HCT116 (cell line): ENCODE measurements at regions not wholly inside any gene's neighbourhood (a gene's known extent, or its start where the extent isn't known, plus 50 kb on each side); places are given as distances from the start of the nearest gene placed in this dataset.

Experiments used
- ATAC-seq: fragments of 200-7000 bp; cut with Tn5 transposase; 2 replicates; pipeline ENCODE4 v1.9.1; 2020; ENCODE audit warnings: mild to moderate bottlenecking, moderate library complexity
- BruUV-seq: library from RNA; stranded (reverse); fragments of 400-500 nt; replicated peaks from 2 replicates; lab custom pipeline; 2021; lab: Mats Ljungman, UMichigan
- CTCF ChIA-PET: fragments of 300-600 bp; sonication (Branson Sonifier 250); formaldehyde crosslinking; loops from one replicate; lab custom pipeline; 2021; ENCODE audit warnings: antibody characterized with exemption; lab: Charles Lee
- POLR2A ChIA-PET: fragments of 300-600, 350-600 bp; sonication (Branson Sonifier 250); formaldehyde crosslinking; loops from one replicate; lab custom pipeline; 2021; ENCODE audit warnings: antibody characterized with exemption; lab: Charles Lee
- RAD21 ChIA-PET, 2 experiments: fragments of 300-600 bp; sonication (Branson Sonifier 250); formaldehyde crosslinking; loops; one replicate each; lab custom pipeline; 2023; ENCODE audit warnings: low total read pairs in 2 of 2; ENCODE audit not compliant: uncharacterized antibody in 2 of 2, unreplicated experiment in 2 of 2, low non-redundant PET in 1 of 2; lab: Charles Lee
- DNase-seq: peaks from one replicate; pipeline ENCODE4 v3.0.0-alpha.2; 2010; ENCODE audit warnings: low read depth, low spot score
- H2AFZ ChIP-seq: fragments of 200-600 bp; shearing (Covaris generic), sonication (generic); 2 replicates; pipeline ENCODE4 v1.6.1; 2017; ENCODE audit warnings: low read depth, mixed run types, mixed read lengths, antibody characterized with exemption, low read length; ENCODE audit not compliant: poor library complexity, severe bottlenecking
- H3K27ac ChIP-seq: 2 replicates; pipeline ENCODE4 v1.5.1; 2012; ENCODE audit warnings: low read depth, low read length
- H3K27me3 ChIP-seq: fragments of 200-600 bp; sonication (generic); 2 replicates; pipeline ENCODE4 v1.6.1; 2016; ENCODE audit warnings: mixed run types, low read length, mixed read lengths; ENCODE audit not compliant: insufficient read depth
- H3K36me3 ChIP-seq, 2 experiments: fragments of 200-500 bp in 1 of 2; fragments of 200-600 bp in 1 of 2; sonication (Bioruptor generic) in 1 of 2; sonication (generic) in 1 of 2; 2 replicates each; pipeline versions ENCODE4 v1.5.1 to v1.6.1; 2014 to 2016; ENCODE audit warnings: low read length in 2 of 2, inconsistent platforms in 1 of 2, mixed read lengths in 1 of 2, mixed run types in 1 of 2; ENCODE audit not compliant: insufficient read depth in 2 of 2, control insufficient read depth in 1 of 2
- H3K4me1 ChIP-seq, 2 experiments: fragments of 200-600 bp in 1 of 2; sonication (generic) in 1 of 2; 2 replicates each; pipeline versions ENCODE4 v1.5.1 to v1.6.1; 2012 to 2017; ENCODE audit warnings: low read length in 2 of 2, inconsistent platforms in 1 of 2, mild to moderate bottlenecking in 1 of 2, mixed read lengths in 1 of 2, mixed run types in 1 of 2, moderate library complexity in 1 of 2; ENCODE audit not compliant: insufficient read depth in 2 of 2, control insufficient read depth in 1 of 2
- H3K4me2 ChIP-seq: fragments of 200-600 bp; sonication (generic); 2 replicates; pipeline ENCODE4 v1.6.1; 2017; ENCODE audit warnings: mixed run types, low read length, mixed read lengths
- H3K4me3 ChIP-seq, 2 experiments: fragments of 200-600 bp in 1 of 2; sonication (generic) in 1 of 2; replicated peaks in 1 of 2; 2 replicates each; pipeline ENCODE4 v1.5.1; 2011 to 2016; ENCODE audit warnings: low read length in 2 of 2, control low read depth in 1 of 2, low read depth in 1 of 2, mild to moderate bottlenecking in 1 of 2, mixed read lengths in 1 of 2, mixed run types in 1 of 2
- H3K79me2 ChIP-seq: fragments of 200-600 bp; sonication (generic); 2 replicates; pipeline ENCODE4 v1.6.1; 2017; ENCODE audit warnings: mild to moderate bottlenecking, mixed run types, low read length, moderate library complexity, mixed read lengths; ENCODE audit not compliant: insufficient read depth
- H3K9ac ChIP-seq: fragments of 200-600 bp; sonication (generic); 2 replicates; pipeline ENCODE4 v1.6.1; 2016; ENCODE audit warnings: low read length, mixed read lengths
- H3K9me2 ChIP-seq: fragments of 200-600 bp; sonication (generic), shearing (Covaris generic); 2 replicates; pipeline ENCODE4 v1.6.1; 2017; ENCODE audit warnings: mixed run types, mild to moderate bottlenecking, moderate library complexity; ENCODE audit not compliant: insufficient read depth
- H3K9me3 ChIP-seq, 2 experiments: fragments of 200-500 bp in 1 of 2; fragments of 200-600 bp in 1 of 2; sonication (Bioruptor generic) in 1 of 2; sonication (generic) in 1 of 2; 2 replicates each; pipeline ENCODE4 v1.6.1; 2014 to 2017; ENCODE audit warnings: low read length in 2 of 2, mixed read lengths in 2 of 2, inconsistent platforms in 1 of 2, low read depth in 1 of 2, mild to moderate bottlenecking in 1 of 2, mixed run types in 1 of 2, moderate library complexity in 1 of 2; ENCODE audit not compliant: control insufficient read depth in 1 of 2, insufficient read depth in 1 of 2
- H4K20me1 ChIP-seq: fragments of 200-600 bp; sonication (generic), shearing (Covaris generic); 2 replicates; pipeline ENCODE4 v1.6.1; 2017; ENCODE audit warnings: mixed run types, mild to moderate bottlenecking, moderate library complexity; ENCODE audit not compliant: insufficient read depth
- CBX3 ChIP-seq: IDR thresholded peaks from 2 replicates; pipeline ENCODE4 v1.6.1; 2012; ENCODE audit warnings: low read depth
- CEBPB ChIP-seq: IDR thresholded peaks from 2 replicates; pipeline ENCODE4 v1.6.1; 2012; ENCODE audit warnings: low read depth
- EZH2phosphoT487 ChIP-seq: fragments of 200-600 bp; IDR thresholded peaks from 2 replicates; pipeline ENCODE4 v1.6.1; 2018; ENCODE audit warnings: antibody characterized with exemption, borderline replicate concordance
- RAD21 ChIP-seq: IDR thresholded peaks from 2 replicates; pipeline ENCODE4 v1.6.1; 2012; ENCODE audit warnings: low read depth, mild to moderate bottlenecking
- SIN3A ChIP-seq: IDR thresholded peaks from 2 replicates; pipeline ENCODE4 v1.6.1; 2012; ENCODE audit warnings: low read depth
- TCF7L2 ChIP-seq: IDR thresholded peaks from 2 replicates; pipeline ENCODE4 v1.7.0; 2011; ENCODE audit warnings: borderline replicate concordance, inconsistent platforms; ENCODE audit not compliant: insufficient read depth, insufficient read length; ENCODE audit errors: extremely low read depth
- ZNF274 ChIP-seq: fragments of 200-500 bp; sonication (Bioruptor generic); IDR thresholded peaks from 2 replicates; pipeline ENCODE4 v1.6.1; 2014; ENCODE audit warnings: mild to moderate bottlenecking, low read depth, low read length, inconsistent platforms
- intact Hi-C: fragments of 100-400 bp; cut with micrococcal nuclease; formaldehyde crosslinking; loops from 2 replicates; pipeline ENCODE4 v1.10.0; 2022
- TF ChIP-seq, protein P1 (sequence below), 3 experiments: fragments of 200-600 bp in 1 of 3; sonication (generic) in 1 of 3; IDR thresholded peaks in 2 of 3; conservative IDR thresholded peaks in 1 of 3; 2 replicates each; pipeline ENCODE4 v1.5.1; 2012 to 2017; ENCODE audit warnings: low read depth in 2 of 3, low read length in 2 of 3, antibody characterized with exemption in 1 of 3, borderline replicate concordance in 1 of 3, control low read depth in 1 of 3, mild to moderate bottlenecking in 1 of 3, mixed read lengths in 1 of 3, mixed run types in 1 of 3, moderate library complexity in 1 of 3; ENCODE audit not compliant: insufficient read depth in 1 of 3
- TF ChIP-seq, protein P2 (sequence below): IDR thresholded peaks from 2 replicates; pipeline ENCODE4 v1.6.1; 2011; ENCODE audit warnings: mild to moderate bottlenecking, low read length, moderate library complexity; ENCODE audit not compliant: insufficient replicate concordance; ENCODE audit errors: extremely low read depth

GRCh38 chr17:68740555-68741447 is 139.6 kb upstream of the FAM20A start:
- H2AFZ ChIP-seq = peak overlapping the region; percentile 81
- intact Hi-C loops = no loop called here
- DNase-seq (no peak), ATAC-seq (peak; percentile 95)
- H3K4me1 ChIP-seq = peaks cover 0 to 2% of the 10 kb centered on the region in 2 experiments; a peak in 1 of 4 replicates
- H3K79me2 ChIP-seq = no peaks in the 10 kb centered on the region
- H3K9me2 ChIP-seq = no peaks in the 10 kb centered on the region
- no TSS peak for BruUV-seq
- H3K9ac ChIP-seq = no peak overlapping the region
- peak overlapping the region; percentile 10; the same call in 1 of the 2 replicates for H3K4me2 ChIP-seq
- no peaks in the 10 kb centered on the region for H3K9me3 ChIP-seq
- ChIA-PET CTCF (interaction anchor here (1.0 to 1.8 kb wide), 11 partner anchors 9 to 214 kb away, joined by 3 to 6 read pairs (median 3); no protein-coding TSS in a partner anchor), POLR2A (no interaction called here), RAD21 (no interaction called here)
- H3K4me3 ChIP-seq = no peak overlapping the region
- no peaks in the 10 kb centered on the region for H4K20me1 ChIP-seq
- TF ChIP-seq, protein P1, sequence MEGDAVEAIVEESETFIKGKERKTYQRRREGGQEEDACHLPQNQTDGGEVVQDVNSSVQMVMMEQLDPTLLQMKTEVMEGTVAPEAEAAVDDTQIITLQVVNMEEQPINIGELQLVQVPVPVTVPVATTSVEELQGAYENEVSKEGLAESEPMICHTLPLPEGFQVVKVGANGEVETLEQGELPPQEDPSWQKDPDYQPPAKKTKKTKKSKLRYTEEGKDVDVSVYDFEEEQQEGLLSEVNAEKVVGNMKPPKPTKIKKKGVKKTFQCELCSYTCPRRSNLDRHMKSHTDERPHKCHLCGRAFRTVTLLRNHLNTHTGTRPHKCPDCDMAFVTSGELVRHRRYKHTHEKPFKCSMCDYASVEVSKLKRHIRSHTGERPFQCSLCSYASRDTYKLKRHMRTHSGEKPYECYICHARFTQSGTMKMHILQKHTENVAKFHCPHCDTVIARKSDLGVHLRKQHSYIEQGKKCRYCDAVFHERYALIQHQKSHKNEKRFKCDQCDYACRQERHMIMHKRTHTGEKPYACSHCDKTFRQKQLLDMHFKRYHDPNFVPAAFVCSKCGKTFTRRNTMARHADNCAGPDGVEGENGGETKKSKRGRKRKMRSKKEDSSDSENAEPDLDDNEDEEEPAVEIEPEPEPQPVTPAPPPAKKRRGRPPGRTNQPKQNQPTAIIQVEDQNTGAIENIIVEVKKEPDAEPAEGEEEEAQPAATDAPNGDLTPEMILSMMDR (IDR thresholded peaks at IDR 0.05 in 2 of 3, conservative IDR thresholded peaks at IDR 0.05 in 1 of 3; ENCODE audit: borderline replicate concordance in 1 of 3, insufficient read depth in 1 of 3, low read depth in 2 of 3, low read length in 2 of 3) = peak; percentile 14 to 84 (median 77); a peak in 4 of 6 replicates
- TF ChIP-seq RAD21 (peak; percentile 26; the same call in 1 of the 2 replicates), CBX3 (no peak)
- H3K27ac ChIP-seq = no peak overlapping the region
- no peaks in the 10 kb centered on the region for H3K36me3 ChIP-seq
- H3K27me3 ChIP-seq = no peaks in the 10 kb centered on the region

- RAD21 ChIA-PET = no interaction called here
- intact Hi-C loops = no loop called here
- no peak for ATAC-seq
- no peak overlapping the region for H3K4me3 ChIP-seq
- DNase-seq = no peak
- H3K9me3 ChIP-seq = no peaks in the 10 kb centered on the region
- POLR2A ChIA-PET = no interaction called here
- no peak overlapping the region for H3K9ac ChIP-seq
- CTCF ChIA-PET = interaction anchor here (1.2 kb wide), 1 partner anchor 23 kb away, joined by 3 read pairs; no protein-coding TSS in a partner anchor
- no peaks in the 10 kb centered on the region for H3K36me3 ChIP-seq
- H4K20me1 ChIP-seq = no peaks in the 10 kb centered on the region
- H3K9me2 ChIP-seq = no peaks in the 10 kb centered on the region
- H3K79me2 ChIP-seq = no peaks in the 10 kb centered on the region
- H3K27me3 ChIP-seq = no peaks in the 10 kb centered on the region
- H3K27ac ChIP-seq = no peak overlapping the region
- no TSS peak for BruUV-seq
- H3K4me2 ChIP-seq = no peak overlapping the region
- H3K4me1 ChIP-seq = peaks cover 0 to 10% of the 10 kb centered on the region in 2 experiments; a peak in 1 of 4 replicates
- H2AFZ ChIP-seq = no peak overlapping the region
- TF ChIP-seq ZNF274 (no peak), SIN3A (no peak), EZH2phosphoT487 (no peak), CEBPB (no peak), CBX3 (no peak), TCF7L2 (no peak)
- TF ChIP-seq, protein P2, sequence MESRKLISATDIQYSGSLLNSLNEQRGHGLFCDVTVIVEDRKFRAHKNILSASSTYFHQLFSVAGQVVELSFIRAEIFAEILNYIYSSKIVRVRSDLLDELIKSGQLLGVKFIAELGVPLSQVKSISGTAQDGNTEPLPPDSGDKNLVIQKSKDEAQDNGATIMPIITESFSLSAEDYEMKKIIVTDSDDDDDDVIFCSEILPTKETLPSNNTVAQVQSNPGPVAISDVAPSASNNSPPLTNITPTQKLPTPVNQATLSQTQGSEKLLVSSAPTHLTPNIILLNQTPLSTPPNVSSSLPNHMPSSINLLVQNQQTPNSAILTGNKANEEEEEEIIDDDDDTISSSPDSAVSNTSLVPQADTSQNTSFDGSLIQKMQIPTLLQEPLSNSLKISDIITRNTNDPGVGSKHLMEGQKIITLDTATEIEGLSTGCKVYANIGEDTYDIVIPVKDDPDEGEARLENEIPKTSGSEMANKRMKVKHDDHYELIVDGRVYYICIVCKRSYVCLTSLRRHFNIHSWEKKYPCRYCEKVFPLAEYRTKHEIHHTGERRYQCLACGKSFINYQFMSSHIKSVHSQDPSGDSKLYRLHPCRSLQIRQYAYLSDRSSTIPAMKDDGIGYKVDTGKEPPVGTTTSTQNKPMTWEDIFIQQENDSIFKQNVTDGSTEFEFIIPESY = no peak
These were observed 136.7 kb upstream of the FAM20A start for GRCh38 chr17:68737761-68738443.
